D721Med (cell line): ENCODE measurements at regions not wholly inside any gene's neighbourhood (a gene's known extent, or its start where the extent isn't known, plus 50 kb on each side); places are given as distances from the start of the nearest gene placed in this dataset.
A peak's percentile ranks its signal among the peaks of the same experiment; 100 is the strongest.
"Not testable (repeated sequence)": the region's sequence is repeated elsewhere in the genome, so short reads cannot be mapped to it uniquely, and the experiment has no call there.

Experiments
- DNase-seq: peaks from one replicate; pipeline ENCODE4 v3.0.0; 2011; ENCODE audit warnings: low spot score; ENCODE audit not compliant: insufficient read length
- FAIRE-seq: peaks from 2 replicates; lab custom pipeline; 2011; peaks lifted over from hg19 to GRCh38; lab: Jason Lieb, UNC
- CTCF ChIP-seq: IDR thresholded peaks from 2 replicates; pipeline ENCODE4 v1.5.1; 2012; ENCODE audit warnings: mild to moderate bottlenecking, control low read depth; ENCODE audit not compliant: insufficient read depth; ENCODE audit errors: missing control alignments

GRCh38 chr11:115645631-115646317 lies 141.6 kb upstream of the CADM1 start:
- DNase-seq (peak; percentile 44), FAIRE-seq (no peak)
- no peak for TF ChIP-seq CTCF

GRCh38 chr11:115644856-115645255 lies 140.6 kb upstream of the CADM1 start:
- no peak for TF ChIP-seq CTCF
- no peak for FAIRE-seq
- DNase-seq: no peak

- no peak for FAIRE-seq
- TF ChIP-seq CTCF: no peak
- no peak for DNase-seq
These were observed 139.5 kb upstream of the CADM1 start for GRCh38 chr11:115643549-115644270.

- no peak for FAIRE-seq
- no peak for TF ChIP-seq CTCF
These were observed 138.4 kb upstream of the CADM1 start for GRCh38 chr11:115642660-115643059.

GRCh38 chr11:115637599-115638241 lies 133.5 kb upstream of the CADM1 start:
- DNase-seq (no peak), FAIRE-seq (no peak)
- no peak for TF ChIP-seq CTCF

More at GRCh38 chr11:115642660-115643059, 138.4 kb upstream of the CADM1 start:
- no peak for DNase-seq

- FAIRE-seq (no peak), DNase-seq (no peak)
- TF ChIP-seq CTCF: no peak
These were observed 132.7 kb upstream of the CADM1 start for GRCh38 chr11:115636753-115637527.

- FAIRE-seq, DNase-seq: not testable (repeated sequence)
These were observed 129.8 kb upstream of the CADM1 start for GRCh38 chr11:115633977-115634376.
